Inferior parietal cortex (tissue), 1 donor: ENCODE measurements at regions not wholly inside any gene's neighbourhood (a gene's known extent, or its start where the extent isn't known, plus 50 kb on each side); places are given as distances from the start of the nearest gene placed in this dataset.

Experiments used
- DNase-seq: peaks from one replicate; pipeline ENCODE4 v3.0.0-alpha.2; 2016; ENCODE audit errors: extremely low spot score

GRCh38 chr18:61727241-61728193 is 165.3 kb downstream of the RNF152 start:
- DNase-seq, result no peak

DNA sequence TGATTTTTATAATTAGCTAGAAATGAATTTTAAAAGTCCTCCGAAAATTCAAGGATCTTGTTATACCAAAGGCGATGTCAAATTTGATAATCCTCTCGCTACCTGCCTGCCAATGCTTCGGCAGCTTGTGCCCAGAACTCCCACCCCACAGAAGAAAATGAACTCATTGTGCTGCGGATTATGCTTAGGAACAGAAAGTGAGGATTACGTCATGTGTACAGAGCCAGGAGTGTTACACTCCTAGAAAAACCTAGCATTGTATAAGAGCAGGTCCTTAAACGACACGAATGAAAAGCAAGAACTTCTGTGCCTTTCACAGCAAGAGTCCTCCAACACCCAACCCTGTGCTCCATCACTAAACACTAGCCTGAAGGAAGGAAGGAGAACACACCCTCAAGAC is 168.3 kb downstream of the RNF152 start:
- DNase-seq, result no peak

- no peak for DNase-seq
Measured at GRCh38 chr18:61722247-61722646, 170.6 kb downstream of the RNF152 start.

DNA sequence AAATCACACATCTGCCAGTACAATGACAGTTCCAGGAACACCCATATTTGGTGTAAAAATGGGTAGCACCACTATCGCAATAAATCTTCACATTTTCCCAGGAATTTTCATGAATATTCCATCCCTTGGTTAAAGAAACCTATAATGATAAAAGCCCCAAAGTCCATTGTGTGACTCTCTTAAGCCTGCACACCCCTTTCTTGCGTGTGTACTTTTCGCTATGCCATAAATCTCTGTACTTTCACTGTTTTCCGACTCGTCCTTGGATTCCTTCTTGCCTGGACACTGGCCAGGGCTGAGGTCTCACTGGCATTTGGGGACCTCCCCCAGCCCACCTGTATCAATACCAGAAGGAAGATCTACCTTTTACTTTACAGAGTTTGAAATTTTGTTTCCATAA is 172.3 kb downstream of the RNF152 start:
- DNase-seq, result no peak

DNA sequence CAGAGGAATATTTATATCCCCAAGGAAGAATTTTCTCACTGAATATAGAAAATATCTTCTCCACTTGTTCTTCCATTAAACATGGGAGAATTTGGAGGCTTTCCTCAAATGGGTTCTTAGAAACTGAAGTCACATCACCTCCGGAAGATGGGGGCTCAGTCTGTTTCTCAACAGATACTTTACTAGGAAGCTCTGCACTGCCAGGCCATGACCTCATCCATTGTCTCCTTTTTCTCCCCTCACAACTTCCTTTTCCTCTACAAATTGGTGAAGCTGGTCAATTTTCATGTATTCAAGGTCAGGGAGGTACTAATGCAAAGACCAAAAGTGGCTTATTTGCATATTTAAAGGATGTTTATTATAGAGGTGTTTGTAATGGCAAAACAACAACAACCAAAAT is 173.1 kb downstream of the RNF152 start:
- no peak for DNase-seq

- no peak for DNase-seq
Measured at GRCh38 chr18:61718944-61719343, 173.9 kb downstream of the RNF152 start.

GRCh38 chr18:61714421-61714820 is 178.4 kb downstream of the RNF152 start:
- DNase-seq, result no peak

GRCh38 chr18:61713502-61713901 is 179.3 kb downstream of the RNF152 start:
- DNase-seq, result no peak

GRCh38 chr18:61710082-61710620 is 182.7 kb downstream of the RNF152 start:
- DNase-seq, result no peak

- DNase-seq, result no peak
Measured at GRCh38 chr18:61706276-61706915, 186.4 kb downstream of the RNF152 start.

DNA sequence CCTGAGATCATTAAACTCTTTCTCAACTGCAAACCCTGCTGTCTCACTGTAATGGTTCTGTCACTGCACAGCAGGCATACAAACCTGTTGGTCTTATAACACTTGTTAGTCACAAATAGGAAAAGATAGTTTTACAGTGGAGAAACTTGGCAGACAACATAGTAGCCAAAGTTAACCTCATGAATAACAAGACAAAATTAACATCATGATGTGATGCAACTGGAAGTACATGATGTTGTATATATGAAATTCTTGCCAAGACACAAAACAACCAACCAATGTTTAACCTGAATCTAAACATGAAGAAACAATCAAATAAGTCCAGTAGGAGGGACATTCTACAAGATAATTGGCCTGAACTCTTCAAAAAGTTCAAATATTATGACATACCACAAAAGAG is 189.3 kb downstream of the RNF152 start:
- DNase-seq, result no peak

- DNase-seq, result no peak
Measured at GRCh38 chr18:61702007-61702406, 190.8 kb downstream of the RNF152 start.

DNA sequence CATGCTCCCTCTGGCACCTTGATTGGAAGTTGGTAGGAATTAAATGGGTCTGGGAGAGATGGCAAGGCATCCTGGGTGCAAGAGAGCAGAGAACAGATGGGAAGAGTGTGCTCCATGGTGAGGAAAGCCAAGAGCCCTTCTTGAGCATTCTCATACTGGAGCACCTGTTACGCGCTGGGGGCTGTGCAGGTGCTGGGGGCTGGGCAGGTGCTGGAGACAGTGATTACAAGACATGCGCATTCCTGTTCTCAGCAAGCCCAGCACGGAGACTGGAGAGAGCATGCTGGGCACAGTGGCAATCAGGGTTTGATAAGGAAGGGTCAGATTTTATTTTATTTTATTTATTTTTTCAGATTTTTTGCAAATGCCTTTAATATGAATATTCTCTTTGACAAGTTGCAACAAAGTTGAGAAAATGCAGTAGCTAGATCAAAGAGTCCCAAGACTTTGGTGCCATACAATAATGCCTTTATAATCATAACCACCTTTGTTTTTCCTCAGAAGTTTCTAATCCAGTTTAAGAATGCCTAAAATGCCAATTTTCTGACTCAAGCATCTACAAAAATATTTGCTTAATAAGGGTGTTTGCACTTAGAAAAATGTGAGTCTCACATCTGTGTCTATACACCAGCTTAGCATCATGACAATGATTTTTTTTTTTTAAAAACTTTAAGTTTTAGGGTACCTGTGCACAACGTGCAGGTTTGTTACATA is 193.3 kb downstream of the RNF152 start:
- DNase-seq, result no peak

- DNase-seq, result no peak
Measured at GRCh38 chr18:61697306-61697909, 195.4 kb downstream of the RNF152 start.

DNA sequence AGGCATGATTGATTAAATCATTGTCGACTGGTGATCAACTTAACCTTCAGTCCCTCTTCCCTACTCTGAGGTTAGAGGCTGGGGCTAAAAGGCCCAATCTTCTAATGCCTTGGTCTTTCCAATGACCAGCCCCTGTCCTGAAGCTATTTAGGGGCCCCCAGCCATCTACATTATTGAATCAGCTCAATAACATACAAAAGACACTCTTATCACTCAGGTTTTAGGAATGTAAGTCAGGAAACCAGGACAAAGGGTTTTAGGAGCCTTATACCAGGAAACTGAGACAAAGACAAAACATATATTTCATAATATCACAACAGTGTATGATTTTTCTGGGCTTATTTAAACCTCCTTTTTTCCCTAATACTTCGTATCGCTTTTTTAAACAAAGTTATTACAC is 198.6 kb downstream of the RNF152 start:
- no peak for DNase-seq

DNA sequence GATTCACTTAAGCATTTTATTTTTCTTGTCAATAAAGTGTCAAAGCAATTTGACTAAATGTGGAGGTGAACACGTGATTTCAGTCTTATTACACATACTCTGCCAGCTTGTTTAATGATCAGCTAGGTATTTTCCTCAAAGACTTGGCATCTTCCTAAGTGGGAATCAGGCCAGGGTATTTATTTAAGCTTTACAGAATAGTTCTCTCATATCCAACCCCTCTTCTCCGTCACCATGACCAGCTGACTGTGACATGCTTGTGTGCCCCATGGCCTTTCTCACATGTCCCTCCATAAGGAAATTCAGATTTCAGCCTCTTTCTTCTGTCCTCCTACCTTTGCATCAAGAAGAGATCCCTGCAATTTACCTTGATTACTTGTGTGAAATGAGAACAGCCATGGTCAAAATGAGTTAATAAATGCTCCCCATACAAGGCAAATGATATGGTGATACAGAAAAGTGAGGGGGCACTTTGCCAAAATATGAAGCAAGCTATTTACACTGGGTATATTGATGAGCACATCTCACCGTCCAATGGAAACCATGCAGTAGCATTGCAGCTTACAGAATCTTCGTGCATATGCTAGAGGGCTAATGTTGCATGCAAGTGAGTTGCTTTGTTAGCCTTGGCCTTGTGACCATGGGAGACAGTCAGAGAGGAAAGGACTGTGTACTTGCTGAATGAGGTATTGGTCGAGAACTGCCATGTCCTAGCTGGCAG is 202.2 kb downstream of the RNF152 start:
- DNase-seq, result no peak

GRCh38 chr18:61687317-61687716 is 205.5 kb downstream of the RNF152 start:
- DNase-seq, result no peak

GRCh38 chr18:61683856-61684255 is 209.0 kb downstream of the RNF152 start:
- DNase-seq, result no peak

GRCh38 chr18:61681065-61681464 is 211.7 kb downstream of the RNF152 start:
- no peak for DNase-seq

DNA sequence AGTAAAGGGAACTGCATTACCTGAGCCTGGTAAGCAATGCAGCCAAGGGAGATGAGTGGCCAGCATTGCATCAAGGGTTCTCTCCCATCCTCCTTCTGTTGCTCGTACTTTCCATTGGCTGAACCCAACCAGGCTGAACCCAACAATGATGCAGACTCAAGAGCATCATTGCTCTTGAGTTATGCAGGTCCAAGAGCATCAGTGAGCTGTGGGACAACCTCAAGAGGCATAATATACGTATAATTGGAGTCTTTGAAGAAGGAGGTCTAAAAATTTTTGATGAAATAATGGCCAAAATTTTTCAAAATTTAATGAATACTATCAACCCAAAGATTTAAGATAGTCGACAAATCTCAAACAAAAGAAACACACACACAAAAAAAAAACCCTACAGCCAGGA is 213.0 kb downstream of the RNF152 start:
- no peak for DNase-seq

DNA sequence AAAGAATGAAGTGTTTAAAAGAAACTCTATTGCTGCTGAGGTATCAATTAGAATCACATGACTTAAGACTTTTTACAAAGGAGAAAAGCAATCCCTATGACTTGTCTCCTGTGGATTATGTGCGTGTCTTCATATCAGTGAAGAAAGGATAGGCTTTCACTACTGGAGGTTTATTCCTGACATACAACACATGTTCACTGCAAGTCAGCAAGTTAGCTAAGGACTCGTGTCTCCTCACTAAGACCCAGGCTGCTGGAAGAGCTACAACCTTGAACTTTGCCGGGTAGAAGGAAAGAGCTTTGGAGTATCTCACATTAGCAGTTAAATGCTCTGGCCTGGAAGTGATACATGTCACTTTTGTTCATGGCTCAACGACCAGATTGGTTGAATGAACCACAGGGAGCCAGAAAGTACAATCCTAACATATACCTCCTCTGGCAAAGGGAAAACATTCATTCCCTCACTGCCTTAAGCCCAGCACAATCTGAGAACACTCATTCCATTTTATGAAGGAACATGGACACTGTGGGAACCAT is 215.3 kb downstream of the RNF152 start:
- no peak for DNase-seq
